Iris pigment epithelial cell (primary cell): ENCODE measurements at regions not wholly inside any gene's neighbourhood (a gene's known extent, or its start where the extent isn't known, plus 50 kb on each side); places are given as distances from the start of the nearest gene placed in this dataset.
"Not testable (repeated sequence)": the region's sequence is repeated elsewhere in the genome, so short reads cannot be mapped to it uniquely, and the experiment has no call there.

ENCODE experiments used
- DNase-seq: peaks from one replicate; pipeline ENCODE4 v3.0.0-alpha.2; 2011; ENCODE audit warnings: low read depth

- DNase-seq: no peak
Measured at GRCh38 chr16:25563700-25564099, 128.1 kb upstream of the HS3ST4 start.

- not testable (repeated sequence) for DNase-seq
Measured at GRCh38 chr16:25561723-25562122, 130.0 kb upstream of the HS3ST4 start.

GRCh38 chr16:25556968-25557312 lies 134.8 kb upstream of the HS3ST4 start:
- not testable (repeated sequence) for DNase-seq

GRCh38 chr16:25556289-25556967 lies 135.3 kb upstream of the HS3ST4 start:
- not testable (repeated sequence) for DNase-seq

- DNase-seq: peak; percentile 51
Measured at GRCh38 chr16:25553711-25554436, 137.9 kb upstream of the HS3ST4 start.

- no peak for DNase-seq
Measured at GRCh38 chr16:25550647-25551046, 141.1 kb upstream of the HS3ST4 start.

GRCh38 chr16:25546791-25547190 lies 145.0 kb upstream of the HS3ST4 start:
- DNase-seq: no peak

- DNase-seq: no peak
Measured at GRCh38 chr16:25544294-25544693, 147.5 kb upstream of the HS3ST4 start.

GRCh38 chr16:25542306-25542705 lies 149.5 kb upstream of the HS3ST4 start:
- no peak for DNase-seq

GRCh38 chr16:25539767-25540166 lies 152.0 kb upstream of the HS3ST4 start:
- not testable (repeated sequence) for DNase-seq

GRCh38 chr16:25523183-25523582 lies 168.6 kb upstream of the HS3ST4 start:
- DNase-seq: no peak

GRCh38 chr16:25512041-25512440 lies 179.7 kb upstream of the HS3ST4 start:
- DNase-seq: no peak

GRCh38 chr16:25509456-25509855 lies 182.3 kb upstream of the HS3ST4 start:
- DNase-seq: no peak

- DNase-seq: no peak
Measured at GRCh38 chr16:25501530-25502255, 190.1 kb upstream of the HS3ST4 start.

- DNase-seq: no peak
Measured at GRCh38 chr16:25494292-25494691, 197.5 kb upstream of the HS3ST4 start.

GRCh38 chr16:25493136-25493811 lies 198.5 kb upstream of the HS3ST4 start:
- DNase-seq: no peak

- DNase-seq: no peak
Measured at GRCh38 chr16:25488435-25488834, 203.3 kb upstream of the HS3ST4 start.

- DNase-seq: no peak
Measured at GRCh38 chr16:25487888-25488287, 203.9 kb upstream of the HS3ST4 start.

GRCh38 chr16:25481636-25482035 lies 210.1 kb upstream of the HS3ST4 start:
- no peak for DNase-seq

GRCh38 chr16:25478476-25478875 lies 213.3 kb upstream of the HS3ST4 start:
- no peak for DNase-seq

- DNase-seq: no peak
Measured at GRCh38 chr16:25464058-25464457, 206.4 kb upstream of the ZKSCAN2 start.

- DNase-seq: no peak
Measured at GRCh38 chr16:25449802-25450201, 192.2 kb upstream of the ZKSCAN2 start.

- DNase-seq: no peak
Measured at GRCh38 chr16:25443994-25444393, 186.3 kb upstream of the ZKSCAN2 start.
